ENCODE measurements at regions not wholly inside any gene's neighbourhood (a gene's known extent, or its start where the extent isn't known, plus 50 kb on each side); places are given as distances from the start of the nearest gene placed in this dataset.

GRCh38 chr1:80917225-80917624, 883.5 kb upstream of the ADGRL2 start:
- WGBS, 2 donors: 11 to 52% methylated on average over 1 of the region's 1 CpG
- H3K27ac ChIP-seq: no peak overlapping the region
- intact Hi-C loops (cut with DNase I): no loop called here
- no peak for DNase-seq
- H3K9me3 ChIP-seq: no peaks in the 10 kb centered on the region
- H3K4me1 ChIP-seq: peaks cover 0 to 27% (median 18%) of the 10 kb centered on the region in 4 donors
- no peak for TF ChIP-seq CTCF (IDR thresholded peaks at IDR 0.05)
- peak in 1 of 4 donors; percentile 20 for TF ChIP-seq EP300 (IDR thresholded peaks at IDR 0.05)
- peak in 3 of 4 donors; percentile 41 to 80 (median 75) for TF ChIP-seq POLR2AphosphoS5 (IDR thresholded peaks at IDR 0.05)
- no peak for TF ChIP-seq POLR2A (IDR thresholded peaks at IDR 0.05)
- no peaks in the 10 kb centered on the region for H3K27me3 ChIP-seq
- no peaks in the 10 kb centered on the region for H3K36me3 ChIP-seq
- no peak overlapping the region for H3K4me3 ChIP-seq

- no peak for DNase-seq
- Histone ChIP-seq H3K36me3 (no peaks in the 10 kb centered on the region), H3K9me3 (no peaks in the 10 kb centered on the region), H3K27me3 (no peaks in the 10 kb centered on the region), H3K4me3 (no peak overlapping the region), H3K27ac (no peak overlapping the region), H3K4me1 (peaks cover 0 to 27% (median 18%) of the 10 kb centered on the region in 4 donors)
- intact Hi-C loops (cut with DNase I): no loop called here
- no peak for TF ChIP-seq EP300 (IDR thresholded peaks at IDR 0.05)
- no peak for TF ChIP-seq CTCF (IDR thresholded peaks at IDR 0.05)
- TF ChIP-seq POLR2AphosphoS5 (IDR thresholded peaks at IDR 0.05): no peak
- TF ChIP-seq POLR2A (IDR thresholded peaks at IDR 0.05): no peak
Observed at GRCh38 chr1:80915491-80915890, 885.2 kb upstream of the ADGRL2 start.

GRCh38 chr1:80910426-80910825, 890.3 kb upstream of the ADGRL2 start:
- no peaks in the 10 kb centered on the region for H3K36me3 ChIP-seq
- no peak for TF ChIP-seq POLR2AphosphoS5 (IDR thresholded peaks at IDR 0.05)
- TF ChIP-seq EP300 (IDR thresholded peaks at IDR 0.05): no peak
- no peak for TF ChIP-seq CTCF (IDR thresholded peaks at IDR 0.05)
- TF ChIP-seq POLR2A (IDR thresholded peaks at IDR 0.05): no peak
- intact Hi-C loops (cut with DNase I): no loop called here
- no peak overlapping the region for H3K4me3 ChIP-seq
- H3K27ac ChIP-seq: no peak overlapping the region
- no peak for DNase-seq
- no peaks in the 10 kb centered on the region for H3K27me3 ChIP-seq
- H3K9me3 ChIP-seq: no peaks in the 10 kb centered on the region
- WGBS, 2 donors: 87% methylated on average over 2 of the region's 2 CpGs
- H3K4me1 ChIP-seq: no peaks in the 10 kb centered on the region

GRCh38 chr1:80909172-80909784, 891.5 kb upstream of the ADGRL2 start:
- Histone ChIP-seq H3K4me1 (no peaks in the 10 kb centered on the region), H3K27ac (no peak overlapping the region), H3K27me3 (no peaks in the 10 kb centered on the region), H3K4me3 (no peak overlapping the region), H3K36me3 (no peaks in the 10 kb centered on the region), H3K9me3 (no peaks in the 10 kb centered on the region)
- TF ChIP-seq EP300 (IDR thresholded peaks at IDR 0.05) (no peak), POLR2A (IDR thresholded peaks at IDR 0.05) (no peak), POLR2AphosphoS5 (IDR thresholded peaks at IDR 0.05) (no peak), CTCF (IDR thresholded peaks at IDR 0.05) (no peak)
- intact Hi-C loops (cut with DNase I): no loop called here
- no peak for DNase-seq
- 69 to 72% methylated on average over 5 of the region's 5 CpGs for WGBS, 2 donors

Measured in sigmoid colon (tissue), 6 donors.